Lung (tissue), 11 donors: ENCODE measurements at regions not wholly inside any gene's neighbourhood (a gene's known extent, or its start where the extent isn't known, plus 50 kb on each side); places are given as distances from the start of the nearest gene placed in this dataset.
A peak's percentile ranks its signal among the peaks of the same experiment; 100 is the strongest.

Experiments used
- ATAC-seq: fragments of 200-7000 bp; cut with Tn5 transposase; one replicate; pipeline ENCODE4 v1.9.1; 2020; ENCODE audit warnings: moderate number of reproducible peaks; ENCODE audit not compliant: insufficient read depth, low FRiP score
- DNase-seq, 3 donors: peaks; one replicate each; pipeline ENCODE4 v3.0.0-alpha.2; 2013 to 2017
- H3K27ac ChIP-seq, 2 donors: one replicate each; pipeline ENCODE4 v1.5.1; 2013; ENCODE audit warnings: mild to moderate bottlenecking in 2 of 2, moderate library complexity in 2 of 2, control low read depth in 1 of 2, inconsistent platforms in 1 of 2, low read depth in 1 of 2, low read length in 1 of 2
- H3K27me3 ChIP-seq, 3 donors: one replicate each; pipeline ENCODE4 v1.5.1; 2013; ENCODE audit warnings: low read length in 2 of 3; ENCODE audit not compliant: control insufficient read depth in 3 of 3, insufficient read depth in 3 of 3
- H3K36me3 ChIP-seq, 4 donors: one replicate each; pipeline ENCODE4 v1.5.1; 2013; ENCODE audit warnings: low read length in 4 of 4, mild to moderate bottlenecking in 1 of 4, moderate library complexity in 1 of 4; ENCODE audit not compliant: control insufficient read depth in 4 of 4, insufficient read depth in 4 of 4
- H3K4me1 ChIP-seq, 5 donors: one replicate each; pipeline ENCODE4 v1.5.1; 2013; ENCODE audit warnings: low read length in 5 of 5, mild to moderate bottlenecking in 2 of 5, moderate library complexity in 1 of 5; ENCODE audit not compliant: control insufficient read depth in 5 of 5, insufficient read depth in 5 of 5
- H3K4me3 ChIP-seq: one replicate; pipeline ENCODE4 v1.5.1; 2013; ENCODE audit warnings: mild to moderate bottlenecking, control low read depth, moderate library complexity
- H3K9ac ChIP-seq, 2 donors: one replicate each; pipeline ENCODE4 v1.5.1; 2013; ENCODE audit warnings: low read length in 2 of 2, control low read depth in 1 of 2; ENCODE audit not compliant: insufficient read depth in 1 of 2
- H3K9me3 ChIP-seq, 4 donors: one replicate each; pipeline ENCODE4 v1.5.1; 2013; ENCODE audit warnings: low read length in 3 of 4, mild to moderate bottlenecking in 1 of 4, moderate library complexity in 1 of 4; ENCODE audit not compliant: control insufficient read depth in 4 of 4, insufficient read depth in 3 of 4
- CTCF ChIP-seq: IDR thresholded peaks from 2 replicates; pipeline ENCODE4 v1.5.1; 2012; ENCODE audit warnings: mild to moderate bottlenecking; ENCODE audit errors: control extremely low read depth, extremely low read depth
- WGBS, 2 donors: extraction: QIAGEN DNeasy Blood & Tissue Kit; methylation state at CpG; one replicate each; pipeline ENCODE4 v1.1.7; 2013; 5-methylcytosine and 5-hydroxymethylcytosine counted together
- donor health status: control.
- donor health status: control.
- donor health status: Bipolar disorder and iron deficiency.
- donor health status: healthy.
- donor health status: DM: yes; HTN: yes; CAD: no.

GRCh38 chr6:4649728-4650127 is 126.5 kb upstream of the CDYL start:
- no peak for TF ChIP-seq CTCF
- peaks cover 0 to 8% (median 4%) of the 10 kb centered on the region in 5 donors for H3K4me1 ChIP-seq
- no peaks in the 10 kb centered on the region for H3K27me3 ChIP-seq
- ATAC-seq = no peak
- no peak overlapping the region for H3K27ac ChIP-seq
- no peaks in the 10 kb centered on the region for H3K9me3 ChIP-seq
- no peaks in the 10 kb centered on the region for H3K36me3 ChIP-seq
- no peak for DNase-seq
- no peak overlapping the region for H3K4me3 ChIP-seq
- no peak overlapping the region for H3K9ac ChIP-seq
- 52 to 61% methylated on average over 3 of the region's 3 CpGs for WGBS, 2 donors

- 20 to 23% methylated on average over 22 of the region's 22 CpGs for WGBS, 2 donors
- H3K9me3 ChIP-seq = no peaks in the 10 kb centered on the region
- no peaks in the 10 kb centered on the region for H3K27me3 ChIP-seq
- ATAC-seq = peak; percentile 80
- H3K4me1 ChIP-seq = peaks cover 0 to 8% (median 4%) of the 10 kb centered on the region in 5 donors
- no peak overlapping the region for H3K4me3 ChIP-seq
- H3K36me3 ChIP-seq = no peaks in the 10 kb centered on the region
- no peak for TF ChIP-seq CTCF
- peak; percentile 89 to 94 (median 90) for DNase-seq
- H3K9ac ChIP-seq = peak overlapping the region in 1 of 2 donors; percentile 8
- peak overlapping the region in 1 of 2 donors; percentile 56 for H3K27ac ChIP-seq
These were observed 128.5 kb upstream of the CDYL start for GRCh38 chr6:4647414-4648365.

- ATAC-seq (no peak), DNase-seq (no peak)
- Histone ChIP-seq H3K9me3 (no peaks in the 10 kb centered on the region), H3K4me1 (peaks cover 0 to 8% (median 4%) of the 10 kb centered on the region in 5 donors), H3K27ac (no peak overlapping the region), H3K36me3 (no peaks in the 10 kb centered on the region), H3K27me3 (no peaks in the 10 kb centered on the region), H3K9ac (no peak overlapping the region), H3K4me3 (no peak overlapping the region)
- no peak for TF ChIP-seq CTCF
- 83% methylated on average over 5 of the region's 5 CpGs for WGBS, 2 donors
These were observed 130.4 kb upstream of the CDYL start for GRCh38 chr6:4645713-4646360.
